GM19455 (cell line): ENCODE measurements at regions not wholly inside any gene's neighbourhood (a gene's known extent, or its start where the extent isn't known, plus 50 kb on each side); places are given as distances from the start of the nearest gene placed in this dataset.
"Not testable (repeated sequence)": the region's sequence is repeated elsewhere in the genome, so short reads cannot be mapped to it uniquely, and the experiment has no call there.

Source experiments
- ATAC-seq: cut with Tn5 transposase; IDR thresholded peaks from one replicate; pipeline ENCODE4 v1.9.1; 2021; ENCODE audit not compliant: unreplicated experiment

GRCh38 chrX:1060562-1060960 lies 151.9 kb downstream of the CRLF2 start:
- ATAC-seq: no peak

DNA sequence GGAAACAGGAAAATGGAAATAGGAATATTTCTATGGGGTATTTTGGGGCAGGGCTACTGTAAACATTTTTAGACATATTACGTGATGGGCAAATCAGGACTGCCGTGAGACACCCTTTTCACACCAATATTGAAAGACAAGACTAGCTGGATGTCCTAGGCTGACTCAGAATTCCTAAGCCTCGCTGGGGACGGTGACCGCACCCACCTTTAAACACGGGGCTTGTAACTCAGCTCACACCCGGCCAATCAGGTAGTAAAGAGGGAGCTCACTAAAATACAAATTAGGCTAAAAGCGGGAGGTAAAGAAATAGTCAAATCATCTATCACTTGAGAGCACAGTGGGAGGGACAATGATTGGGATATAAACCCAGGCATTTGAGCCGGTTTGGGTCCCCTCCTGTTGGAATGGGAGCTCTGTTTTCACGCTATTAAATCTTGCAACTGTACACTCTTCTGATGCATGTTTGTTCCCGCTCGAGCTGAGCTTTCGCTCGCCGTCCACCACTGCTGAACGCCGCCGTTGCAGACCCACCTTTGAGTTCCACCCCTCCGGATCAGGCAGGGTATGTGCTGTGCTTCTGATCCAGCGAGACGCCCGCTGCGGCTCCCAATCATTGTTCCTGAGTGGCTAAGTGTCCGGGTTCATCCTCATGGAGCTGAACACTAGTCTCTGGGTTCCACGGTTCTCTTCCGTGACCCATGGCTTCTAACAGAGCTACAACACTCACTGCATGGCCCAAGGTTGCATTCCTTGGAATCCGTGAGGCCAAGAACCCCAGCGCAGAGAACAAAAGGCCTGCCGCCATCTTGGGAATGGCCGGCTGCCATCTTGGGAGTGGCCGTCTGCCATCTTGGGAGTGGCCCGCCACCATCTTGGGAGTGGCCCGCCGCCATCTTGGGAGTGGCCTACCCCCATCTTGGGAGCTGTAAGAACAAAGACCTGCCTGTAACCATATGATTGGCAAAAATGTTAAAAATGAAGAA lies 152.6 kb downstream of the CRLF2 start:
- no peak for ATAC-seq

DNA sequence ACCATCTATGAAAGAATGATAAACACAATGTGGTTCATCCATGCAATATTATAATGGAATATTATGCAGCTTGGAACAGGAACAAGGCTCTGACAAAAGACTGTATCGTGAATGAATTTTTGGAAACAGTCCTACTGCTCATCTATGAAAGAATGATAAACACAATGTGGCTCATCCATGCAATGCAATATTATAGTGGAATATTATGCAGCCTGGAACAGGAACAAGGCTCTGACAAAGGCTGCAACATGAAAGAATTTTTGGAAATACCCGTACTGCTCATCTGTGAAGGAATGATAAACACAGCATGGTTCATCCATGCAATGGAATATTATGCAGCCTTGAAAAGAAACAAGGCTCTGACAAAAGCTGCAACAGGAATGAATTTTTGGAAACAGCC lies 158.8 kb downstream of the CRLF2 start:
- ATAC-seq: not testable (repeated sequence)

- ATAC-seq: no peak
These were observed 159.4 kb downstream of the CRLF2 start for GRCh38 chrX:1053072-1053471.

- ATAC-seq: no peak
These were observed 160.4 kb downstream of the CRLF2 start for GRCh38 chrX:1052021-1052420.

GRCh38 chrX:1051421-1051820 lies 161.0 kb downstream of the CRLF2 start:
- no peak for ATAC-seq

DNA sequence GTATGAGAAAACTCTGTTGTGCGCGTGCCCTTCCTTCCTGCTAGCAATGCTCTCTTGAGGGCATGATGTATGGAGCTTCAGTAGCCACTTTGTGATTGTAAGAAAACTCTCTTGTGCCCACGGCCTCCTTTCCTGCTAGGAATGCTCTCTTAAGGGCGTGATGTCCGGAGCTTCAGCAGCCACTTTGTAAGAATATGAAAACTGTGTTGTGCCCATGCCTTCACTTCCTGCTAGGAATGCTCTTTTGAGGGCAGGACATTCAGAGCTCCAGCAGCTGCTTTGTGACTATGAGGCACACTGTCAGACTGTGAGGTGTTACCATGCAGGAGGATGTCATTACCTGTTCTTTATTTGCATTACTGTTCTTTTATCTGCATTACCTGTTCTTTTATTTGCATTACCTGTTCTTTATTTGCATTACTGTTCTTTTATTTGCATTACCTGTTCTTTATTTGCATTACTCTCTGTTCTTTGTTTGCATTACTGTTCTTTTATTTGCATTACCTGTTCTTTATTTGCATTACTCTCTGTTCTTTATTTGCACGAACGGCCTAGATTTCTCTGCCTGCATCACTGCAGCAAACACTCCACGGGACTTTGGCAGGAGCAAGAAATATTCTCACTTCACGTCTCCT lies 166.7 kb downstream of the CRLF2 start:
- ATAC-seq: no peak

DNA sequence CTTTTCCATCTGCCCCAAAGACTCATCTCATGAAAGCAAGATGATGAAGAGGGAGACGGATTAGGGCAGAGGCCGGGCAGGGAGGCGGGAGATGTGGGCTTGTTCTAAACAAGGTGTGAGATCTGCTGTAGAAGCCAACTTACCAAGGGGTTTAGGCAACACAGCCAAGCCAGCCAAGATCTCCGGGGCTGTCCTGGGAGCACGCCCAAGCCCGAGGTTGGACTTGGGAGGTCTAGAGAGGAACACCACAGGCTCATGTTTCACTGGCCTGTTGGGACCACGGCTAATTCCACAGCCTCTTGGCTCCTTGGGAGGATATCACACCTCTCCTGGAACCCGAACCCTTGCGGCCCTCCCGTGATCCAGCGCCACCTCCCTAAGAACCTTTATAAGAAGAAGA lies 171.4 kb downstream of the CRLF2 start:
- ATAC-seq: no peak

- ATAC-seq: not testable (repeated sequence)
These were observed 176.5 kb downstream of the CRLF2 start for GRCh38 chrX:1035931-1036330.

DNA sequence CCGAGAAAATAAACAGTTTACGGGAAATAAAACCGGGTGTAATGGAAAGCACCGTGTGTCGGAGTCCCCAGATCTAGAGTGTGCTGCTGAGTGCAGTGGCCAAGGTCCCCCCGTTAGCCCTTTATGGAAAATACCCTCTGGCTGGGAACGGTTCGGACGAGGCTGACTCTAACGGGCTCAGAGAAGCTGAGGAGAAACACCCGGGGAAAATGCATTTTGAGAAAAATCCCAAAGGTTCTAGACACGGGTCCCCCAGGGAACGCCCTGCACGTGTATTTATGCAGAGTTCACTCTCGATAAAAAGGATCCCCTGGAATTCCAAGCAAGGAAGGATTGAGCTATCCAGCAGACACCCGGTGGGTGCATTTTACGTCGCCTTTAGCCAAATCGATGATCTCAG lies 177.2 kb downstream of the CRLF2 start:
- ATAC-seq: no peak

GRCh38 chrX:1034717-1035116 lies 177.7 kb downstream of the CRLF2 start:
- no peak for ATAC-seq

DNA sequence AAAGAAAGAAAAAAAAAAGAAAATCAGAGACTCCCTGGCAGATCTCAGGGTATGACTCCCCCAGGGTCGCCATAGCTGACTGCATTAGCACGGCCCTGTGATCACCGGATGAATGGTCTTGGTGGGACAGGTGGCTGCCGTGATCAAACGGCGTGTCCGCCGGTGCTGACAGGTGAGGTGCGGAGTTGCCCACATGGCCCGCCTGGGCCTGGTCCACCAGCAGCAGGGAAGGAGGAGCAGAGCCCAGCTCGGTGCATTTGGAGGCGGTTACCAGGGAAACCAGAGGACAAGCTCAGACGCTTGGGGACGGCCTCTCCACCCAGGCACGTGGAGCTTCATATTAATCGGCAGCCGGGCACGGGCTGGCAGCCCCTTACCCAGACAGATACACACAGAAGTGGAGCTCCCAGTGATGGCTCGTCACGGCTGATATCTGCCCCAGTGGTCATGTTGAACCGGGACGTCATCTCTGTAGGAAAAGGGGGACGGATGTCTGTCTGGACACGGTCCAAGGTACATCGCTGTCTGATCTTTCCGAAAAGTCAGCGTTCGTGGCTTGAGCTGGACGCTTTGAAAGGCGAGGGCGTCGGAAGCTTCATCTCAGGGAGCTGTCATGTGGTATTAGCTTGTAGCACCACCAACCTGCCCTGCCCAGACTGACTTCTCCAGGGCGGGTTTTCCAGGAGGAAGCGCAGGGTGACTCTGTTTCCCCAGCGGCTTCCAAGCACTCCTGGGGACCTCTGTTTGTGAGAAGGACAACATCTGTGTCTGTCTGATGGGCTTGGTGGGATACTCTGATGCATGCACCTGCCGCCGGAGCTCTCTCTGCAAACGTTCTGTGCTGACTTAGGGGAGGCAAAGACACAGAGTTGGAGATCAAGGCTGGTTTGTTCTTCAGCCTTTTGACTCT lies 180.7 kb downstream of the CRLF2 start:
- no peak for ATAC-seq

GRCh38 chrX:1029494-1029893 lies 183.0 kb downstream of the CRLF2 start:
- ATAC-seq: no peak

DNA sequence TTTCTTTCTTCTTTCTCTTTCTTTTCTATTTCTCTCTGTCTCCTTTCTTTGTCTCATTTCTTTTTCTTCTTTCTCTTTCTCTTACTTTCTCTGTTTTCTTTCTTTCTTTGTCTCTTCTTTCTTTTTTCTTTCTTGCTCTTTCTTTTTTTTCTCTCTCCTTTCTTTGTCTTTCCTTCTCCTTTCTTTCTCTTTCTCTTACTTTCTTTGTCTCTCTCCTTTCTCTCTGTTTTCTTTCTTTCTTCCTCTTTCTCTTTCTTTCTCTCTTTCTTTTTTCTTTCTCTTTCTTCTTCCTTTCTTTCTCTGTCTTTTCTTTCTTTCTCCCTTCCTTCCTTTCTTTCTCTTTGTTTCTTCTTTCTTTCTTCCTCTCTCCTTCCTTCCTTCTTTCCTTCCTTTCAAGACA lies 184.8 kb downstream of the CRLF2 start:
- no peak for ATAC-seq

GRCh38 chrX:1027133-1027532 lies 185.3 kb downstream of the CRLF2 start:
- ATAC-seq: no peak

DNA sequence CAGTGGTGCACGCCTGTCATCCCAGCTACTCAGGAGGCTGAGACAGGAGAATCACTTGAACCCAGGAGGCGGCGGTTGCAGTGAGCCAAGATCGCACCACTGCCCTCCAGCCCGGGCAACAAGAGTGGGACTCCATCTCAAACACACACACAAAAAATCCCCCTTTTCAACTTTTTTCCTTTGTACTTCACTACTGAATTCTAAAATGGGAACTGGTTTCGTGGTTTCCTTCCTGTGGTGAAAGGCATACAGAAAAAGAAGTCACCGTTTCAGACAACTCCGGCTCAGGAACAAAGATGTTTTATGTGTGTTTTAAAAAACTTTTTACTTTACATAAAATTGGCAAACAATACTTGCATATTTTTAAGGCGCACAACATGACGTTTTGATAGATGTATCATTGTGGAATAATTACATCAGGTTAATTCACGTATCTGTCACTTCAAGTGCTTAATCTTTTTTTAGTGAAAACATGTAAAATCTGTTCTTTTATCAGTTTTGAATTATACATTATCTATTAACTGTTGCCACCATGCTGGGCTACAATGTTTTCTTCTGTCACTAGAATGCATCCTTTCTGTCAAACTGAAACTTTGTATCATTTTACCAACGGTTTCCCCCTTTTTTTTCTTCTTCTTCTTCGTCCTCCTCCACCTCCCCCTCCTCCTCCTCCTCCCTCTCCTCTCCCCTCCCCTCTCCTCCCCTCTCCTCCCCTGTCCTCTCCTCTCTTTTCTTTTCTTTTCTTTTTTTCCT lies 186.0 kb downstream of the CRLF2 start:
- ATAC-seq: no peak

GRCh38 chrX:1025413-1025812 lies 187.0 kb downstream of the CRLF2 start:
- no peak for ATAC-seq

- no peak for ATAC-seq
These were observed 188.8 kb downstream of the CRLF2 start for GRCh38 chrX:1023676-1024075.

DNA sequence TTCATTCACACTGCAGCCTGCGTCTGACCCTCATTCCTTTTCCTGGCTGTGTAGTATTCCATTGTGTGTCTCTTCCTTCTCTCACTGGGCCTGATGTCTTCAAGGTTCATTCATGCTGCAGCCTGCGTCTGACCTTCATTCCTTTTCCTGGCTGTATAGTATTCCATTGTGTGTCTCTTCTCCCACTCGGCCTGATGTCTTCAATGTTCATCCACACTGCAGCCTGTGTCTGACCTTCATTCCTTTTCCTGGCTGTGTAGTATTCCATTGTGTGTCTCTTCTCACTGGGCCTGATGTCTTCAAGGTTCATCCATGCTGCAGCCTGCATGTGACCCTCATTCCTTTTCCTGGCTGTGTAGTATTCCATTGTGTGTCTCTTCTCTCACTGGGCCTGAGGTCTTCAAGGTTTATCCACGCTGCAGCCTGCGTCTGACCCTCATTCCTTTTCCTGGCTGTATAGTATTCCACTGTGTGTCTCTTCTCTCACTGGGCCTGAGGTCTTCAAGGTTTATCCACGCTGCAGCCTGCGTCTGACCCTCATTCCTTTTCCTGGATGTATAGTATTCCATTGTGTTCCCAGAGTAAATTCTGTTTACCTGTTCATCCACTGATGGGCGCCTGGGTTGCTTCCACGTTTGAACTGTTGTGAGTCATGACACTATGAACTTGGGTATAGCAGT lies 191.0 kb downstream of the CRLF2 start:
- not testable (repeated sequence) for ATAC-seq

- ATAC-seq: no peak
These were observed 191.7 kb downstream of the CRLF2 start for GRCh38 chrX:1020634-1021166.
